ENCODE measurements at regions not wholly inside any gene's neighbourhood (a gene's known extent, or its start where the extent isn't known, plus 50 kb on each side); places are given as distances from the start of the nearest gene placed in this dataset.

GRCh38 chr2:176710657-176711186, 441.5 kb downstream of the MTX2 start:
- no peak for TF ChIP-seq CTCF (IDR thresholded peaks at IDR 0.05)
- TF ChIP-seq EP300 (IDR thresholded peaks at IDR 0.05), result no peak
